ENCODE measurements at regions not wholly inside any gene's neighbourhood (a gene's known extent, or its start where the extent isn't known, plus 50 kb on each side); places are given as distances from the start of the nearest gene placed in this dataset.
"Not testable (repeated sequence)": the region's sequence is repeated elsewhere in the genome, so short reads cannot be mapped to it uniquely, and the experiment has no call there.

DNA sequence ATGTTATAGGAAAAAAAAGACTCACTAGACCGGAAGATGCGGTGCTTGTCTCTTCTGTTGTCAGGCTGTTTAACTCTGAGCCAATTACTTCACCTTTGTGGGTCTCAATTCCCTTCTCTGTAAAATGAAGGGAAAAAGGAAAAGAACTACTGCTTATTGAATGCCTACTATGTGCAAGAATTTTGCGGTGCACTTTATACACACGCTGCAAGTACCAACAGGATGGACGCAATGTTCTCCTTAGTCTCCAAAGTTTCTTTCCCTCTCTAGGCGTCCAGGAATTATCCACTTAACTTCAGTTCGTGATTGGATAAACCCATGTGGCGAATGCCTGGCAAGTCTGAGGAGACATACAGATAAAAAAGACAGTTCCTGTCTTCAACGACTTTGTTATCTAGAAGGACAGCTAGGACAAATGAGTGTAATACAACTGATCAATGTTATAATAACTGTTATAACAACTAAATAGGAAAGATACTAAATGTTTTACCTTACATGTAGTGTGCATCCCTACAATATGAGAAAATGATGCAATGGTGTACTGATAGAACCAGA lies 69.0 kb upstream of the JARID2 start:
- DNase-seq (ENCODE audit: low spot score in 2 of 2): no peak
- Histone ChIP-seq H3K27me3 (no peaks in the 10 kb centered on the region), H3K4me1 (no peaks in the 10 kb centered on the region), H3K27ac (no peak overlapping the region), H3K4me3 (no peak overlapping the region), H3K36me3 (no peaks in the 10 kb centered on the region), H3K9me3 (no peaks in the 10 kb centered on the region)
- TF ChIP-seq, protein P1, sequence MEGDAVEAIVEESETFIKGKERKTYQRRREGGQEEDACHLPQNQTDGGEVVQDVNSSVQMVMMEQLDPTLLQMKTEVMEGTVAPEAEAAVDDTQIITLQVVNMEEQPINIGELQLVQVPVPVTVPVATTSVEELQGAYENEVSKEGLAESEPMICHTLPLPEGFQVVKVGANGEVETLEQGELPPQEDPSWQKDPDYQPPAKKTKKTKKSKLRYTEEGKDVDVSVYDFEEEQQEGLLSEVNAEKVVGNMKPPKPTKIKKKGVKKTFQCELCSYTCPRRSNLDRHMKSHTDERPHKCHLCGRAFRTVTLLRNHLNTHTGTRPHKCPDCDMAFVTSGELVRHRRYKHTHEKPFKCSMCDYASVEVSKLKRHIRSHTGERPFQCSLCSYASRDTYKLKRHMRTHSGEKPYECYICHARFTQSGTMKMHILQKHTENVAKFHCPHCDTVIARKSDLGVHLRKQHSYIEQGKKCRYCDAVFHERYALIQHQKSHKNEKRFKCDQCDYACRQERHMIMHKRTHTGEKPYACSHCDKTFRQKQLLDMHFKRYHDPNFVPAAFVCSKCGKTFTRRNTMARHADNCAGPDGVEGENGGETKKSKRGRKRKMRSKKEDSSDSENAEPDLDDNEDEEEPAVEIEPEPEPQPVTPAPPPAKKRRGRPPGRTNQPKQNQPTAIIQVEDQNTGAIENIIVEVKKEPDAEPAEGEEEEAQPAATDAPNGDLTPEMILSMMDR (IDR thresholded peaks at IDR 0.05): no peak
- intact Hi-C loops (cut with DNase I): no loop called here

DNA sequence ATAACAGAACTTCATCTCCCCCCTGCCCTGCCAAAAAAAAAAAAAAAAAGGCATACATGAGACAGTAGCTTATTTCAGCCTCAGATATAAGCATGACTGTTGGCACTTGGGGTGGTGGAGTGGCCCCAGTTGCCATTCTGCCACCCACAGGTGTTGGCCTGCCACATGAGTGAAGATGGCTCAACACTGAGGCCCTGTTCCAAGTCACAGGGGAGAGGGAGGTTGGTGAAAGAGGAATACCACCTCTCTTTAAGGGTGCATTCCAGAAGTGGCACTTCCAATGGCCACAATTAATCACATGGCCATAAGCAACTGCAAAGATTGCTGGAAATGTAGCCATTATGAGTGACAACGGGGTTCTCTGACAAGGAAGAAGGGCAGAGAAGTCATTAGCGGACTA lies 61.9 kb upstream of the JARID2 start:
- intact Hi-C loops (cut with DNase I): no loop called here
- no peak overlapping the region for H3K4me3 ChIP-seq
- no peaks in the 10 kb centered on the region for H3K36me3 ChIP-seq
- H3K27ac ChIP-seq: no peak overlapping the region
- no peaks in the 10 kb centered on the region for H3K27me3 ChIP-seq
- no peak for DNase-seq (ENCODE audit: low spot score in 2 of 2)
- TF ChIP-seq, protein P1 (IDR thresholded peaks at IDR 0.05): no peak
- H3K9me3 ChIP-seq: no peaks in the 10 kb centered on the region
- no peaks in the 10 kb centered on the region for H3K4me1 ChIP-seq

DNA sequence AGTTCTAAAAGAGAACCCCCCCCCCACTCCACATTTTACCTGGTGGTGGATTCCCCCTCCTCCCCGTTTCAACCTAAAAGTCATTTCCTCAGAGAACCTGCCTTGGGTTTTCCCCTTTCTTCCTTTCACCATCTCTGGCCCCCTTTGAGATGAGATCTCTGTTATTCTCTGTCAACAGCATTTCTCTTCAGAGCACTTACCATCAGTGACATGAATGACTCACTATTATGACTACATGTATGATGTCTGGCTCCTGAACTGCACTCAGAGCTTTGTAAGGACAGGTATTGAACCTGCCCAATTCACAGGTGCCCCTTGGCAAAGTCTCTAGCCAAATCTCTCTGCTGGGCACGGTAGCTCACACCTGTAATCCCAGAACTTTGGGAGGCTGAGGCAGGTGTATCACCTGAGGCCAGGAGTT lies 61.4 kb upstream of the JARID2 start:
- TF ChIP-seq, protein P1 (IDR thresholded peaks at IDR 0.05): no peak
- no peak overlapping the region for H3K27ac ChIP-seq
- H3K4me3 ChIP-seq: no peak overlapping the region
- no peaks in the 10 kb centered on the region for H3K36me3 ChIP-seq
- intact Hi-C loops (cut with DNase I): no loop called here
- H3K4me1 ChIP-seq: no peaks in the 10 kb centered on the region
- DNase-seq (ENCODE audit: low spot score in 2 of 2): no peak
- H3K9me3 ChIP-seq: no peaks in the 10 kb centered on the region
- no peaks in the 10 kb centered on the region for H3K27me3 ChIP-seq

DNA sequence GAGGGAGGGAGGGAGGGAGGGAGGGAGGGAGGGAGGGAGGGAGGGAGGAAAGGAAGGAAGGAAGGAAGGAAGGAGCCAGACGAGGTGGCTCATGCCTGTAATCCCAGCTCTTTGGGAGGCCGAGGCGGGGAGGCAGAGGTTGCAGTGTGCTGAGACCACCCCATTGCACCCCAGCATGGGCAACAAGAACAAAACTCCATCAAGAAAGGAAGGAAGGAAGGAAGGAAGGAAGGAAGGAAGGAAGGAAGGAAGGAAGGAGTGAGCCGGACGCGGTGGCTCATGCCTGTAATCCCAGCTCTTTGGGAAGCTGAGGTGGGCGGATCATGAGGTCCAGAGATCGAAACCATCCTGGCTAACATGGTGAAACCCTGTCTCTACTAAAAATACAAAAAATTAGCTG lies 60.8 kb upstream of the JARID2 start:
- H3K9me3 ChIP-seq; intact Hi-C loops (cut with DNase I); H3K4me1 ChIP-seq; DNase-seq (ENCODE audit: low spot score in 2 of 2); H3K36me3 ChIP-seq; H3K4me3 ChIP-seq; H3K27ac ChIP-seq; H3K27me3 ChIP-seq: not testable (repeated sequence)

DNA sequence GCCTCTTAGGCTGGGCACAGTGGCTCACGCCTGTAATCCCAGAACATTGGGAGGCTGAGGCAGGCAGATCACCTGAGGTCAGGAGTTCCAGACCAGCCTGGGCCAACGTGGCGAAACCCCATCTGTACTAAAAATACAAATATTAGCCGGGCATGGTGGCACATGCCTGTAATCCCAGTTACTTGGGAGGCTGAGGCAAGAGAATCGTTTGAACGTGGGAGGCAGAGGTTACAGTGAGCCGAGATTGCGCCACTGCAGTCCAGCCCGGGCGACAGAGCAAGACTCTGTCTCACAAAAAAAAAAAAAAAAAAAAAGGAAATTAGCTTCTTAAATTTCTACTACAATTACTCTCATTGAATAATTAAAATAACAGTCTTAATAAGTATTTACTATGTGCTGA lies 52.4 kb upstream of the JARID2 start:
- DNase-seq (ENCODE audit: low spot score in 2 of 2); H3K36me3 ChIP-seq; H3K4me3 ChIP-seq; H3K9me3 ChIP-seq; H3K27me3 ChIP-seq; H3K4me1 ChIP-seq; intact Hi-C loops (cut with DNase I); H3K27ac ChIP-seq: not testable (repeated sequence)

DNA sequence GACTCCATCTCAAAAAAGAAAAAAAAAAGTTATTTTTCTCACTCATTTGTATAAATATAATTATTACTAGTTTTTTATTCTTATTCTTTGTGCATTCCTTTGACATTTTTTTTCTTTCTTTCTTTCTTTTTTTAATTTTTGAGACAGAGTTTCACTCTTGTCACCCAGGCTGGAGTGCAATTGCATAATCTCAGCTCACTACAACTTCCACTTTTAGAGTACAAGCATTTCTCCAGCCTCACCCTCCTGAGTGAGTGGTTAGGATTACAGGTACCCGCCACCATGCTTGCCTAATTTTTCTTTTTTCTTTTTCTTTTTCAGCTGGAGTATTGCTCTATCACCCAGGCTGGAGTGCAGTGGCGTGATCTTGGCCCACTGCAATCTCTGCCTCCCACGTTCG lies 51.4 kb upstream of the JARID2 start:
- intact Hi-C loops (cut with DNase I): no loop called here
- Histone ChIP-seq H3K36me3 (no peaks in the 10 kb centered on the region), H3K27me3 (no peaks in the 10 kb centered on the region), H3K4me1 (no peaks in the 10 kb centered on the region), H3K4me3 (no peak overlapping the region), H3K9me3 (no peaks in the 10 kb centered on the region), H3K27ac (no peak overlapping the region)
- no peak for DNase-seq (ENCODE audit: low spot score in 2 of 2)
- TF ChIP-seq, protein P1 (IDR thresholded peaks at IDR 0.05): no peak
